K562 (cell line): ENCODE measurements at regions not wholly inside any gene's neighbourhood (a gene's known extent, or its start where the extent isn't known, plus 50 kb on each side); places are given as distances from the start of the nearest gene placed in this dataset.

ENCODE experiments used
- ATAC-seq: fragments of 200-7000 bp; cut with Tn5 transposase; 3 replicates; pipeline ENCODE4 v1.9.1; 2020; ENCODE audit warnings: moderate library complexity
- BruUV-seq: library from RNA; stranded (reverse); fragments of 400-500 nt; replicated peaks from 2 replicates; lab custom pipeline; 2021; lab: Mats Ljungman, UMichigan
- CTCF ChIA-PET: fragments of 300-600 bp; formaldehyde crosslinking; extraction: SDS; loops from one replicate; lab custom pipeline; 2021; ENCODE audit warnings: low intra/inter-chr PET ratio; lab: Yijun Ruan, JAX
- POLR2A ChIA-PET: fragments of 300-600, 350-650 bp; sonication (Branson Sonifier 250); formaldehyde crosslinking; extraction: SDS; loops from one replicate; lab custom pipeline; 2021; ENCODE audit warnings: antibody characterized with exemption, inconsistent platforms; lab: Yijun Ruan, JAX
- DNase-seq, 4 experiments: peaks; one replicate each; pipeline versions ENCODE4 v3.0.0 to v3.0.0-alpha.2; 2011 to 2018; ENCODE audit warnings: low spot score in 3 of 4, mixed read lengths in 3 of 4; ENCODE audit errors: extremely low read depth in 1 of 4
- FAIRE-seq: peaks from 2 replicates; lab custom pipeline; 2011; peaks lifted over from hg19 to GRCh38; lab: Jason Lieb, UNC
- H2AFZ ChIP-seq: 2 replicates; pipeline ENCODE4 v1.6.0; 2011; ENCODE audit warnings: low read depth, low read length, control low read depth, inconsistent platforms
- H3K27ac ChIP-seq: fragments of 200-600 bp; 3 replicates; pipeline ENCODE4 v1.8.0; 2011; ENCODE audit warnings: low read depth, mild to moderate bottlenecking, control low read depth, inconsistent platforms, low read length, moderate library complexity, mixed read lengths; ENCODE audit errors: extremely low read depth
- H3K27me3 ChIP-seq, 2 experiments: fragments of 300-600 bp in 1 of 2; 2 replicates in 1 of 2; 3 replicates in 1 of 2; pipeline versions ENCODE4 v1.6.0 to v1.8.0; 2011; ENCODE audit warnings: inconsistent platforms in 2 of 2, low read length in 2 of 2, mild to moderate bottlenecking in 1 of 2, mixed read lengths in 1 of 2, moderate library complexity in 1 of 2; ENCODE audit not compliant: control insufficient read depth in 2 of 2, insufficient read depth in 2 of 2
- H3K36me3 ChIP-seq: fragments of 300-600 bp; 3 replicates; pipeline ENCODE4 v1.8.0; 2011; ENCODE audit warnings: mild to moderate bottlenecking, low read length, inconsistent platforms; ENCODE audit not compliant: control insufficient read depth, insufficient read depth
- H3K4me1 ChIP-seq, 2 experiments: fragments of 200-600 bp in 1 of 2; replicated peaks in 1 of 2; 2 replicates in 1 of 2; 3 replicates in 1 of 2; pipeline versions ENCODE4 v1.5.1 to v1.8.0; 2011; ENCODE audit warnings: inconsistent platforms in 2 of 2, low read length in 2 of 2, mild to moderate bottlenecking in 1 of 2, mixed read lengths in 1 of 2, moderate library complexity in 1 of 2; ENCODE audit not compliant: control insufficient read depth in 2 of 2, insufficient read depth in 2 of 2
- H3K4me2 ChIP-seq: 2 replicates; pipeline ENCODE4 v1.6.1; 2011; ENCODE audit warnings: low read length, control low read depth, inconsistent platforms, mixed read lengths; ENCODE audit not compliant: insufficient read depth
- H3K4me3 ChIP-seq: fragments of 200-600 bp; sonication (generic), shearing (Covaris generic); 2 replicates; pipeline ENCODE4 v1.5.1; 2016; ENCODE audit warnings: control low read depth, inconsistent platforms
- H3K79me2 ChIP-seq: fragments of 200-600 bp; 3 replicates; pipeline ENCODE4 v1.8.0; 2011; ENCODE audit warnings: low read length, inconsistent platforms; ENCODE audit not compliant: control insufficient read depth, insufficient read depth
- H3K9ac ChIP-seq, 2 experiments: 2 replicates each; pipeline versions ENCODE4 v1.6.0 to v1.6.1; 2011; ENCODE audit warnings: low read depth in 2 of 2, low read length in 2 of 2, control low read depth in 1 of 2, inconsistent platforms in 1 of 2, mild to moderate bottlenecking in 1 of 2, mixed read lengths in 1 of 2; ENCODE audit not compliant: insufficient read depth in 1 of 2
- H3K9me1 ChIP-seq: one replicate; pipeline ENCODE4 v1.6.0; 2011; ENCODE audit warnings: inconsistent platforms, mild to moderate bottlenecking, low read length, moderate library complexity; ENCODE audit not compliant: control insufficient read depth, insufficient read depth
- H3K9me3 ChIP-seq: replicated peaks from 2 replicates; pipeline ENCODE4 v1.5.1; 2011; ENCODE audit warnings: low read depth, low read length, inconsistent platforms; ENCODE audit not compliant: control insufficient read depth, insufficient read depth
- H4K20me1 ChIP-seq: replicated peaks from 2 replicates; pipeline ENCODE4 v1.6.1; 2011; ENCODE audit warnings: low read length, inconsistent platforms, mixed read lengths; ENCODE audit not compliant: control insufficient read depth, insufficient read depth
- BCOR ChIP-seq: fragments of 450-650 bp; IDR thresholded peaks from 2 replicates; pipeline ENCODE4 v1.6.1; 2016
- CCAR2 ChIP-seq: fragments of 200-400 bp; formaldehyde crosslinking; IDR thresholded peaks from 2 replicates; pipeline ENCODE4 v1.6.1; 2017; ENCODE audit warnings: mild to moderate bottlenecking, low read depth, low read length
- FOXO4 ChIP-seq: fragments of 450-650 bp; formaldehyde crosslinking; IDR thresholded peaks from 2 replicates; pipeline ENCODE4 v1.4.0; 2020; ENCODE audit warnings: mild to moderate bottlenecking, moderate library complexity
- KLF10 ChIP-seq: fragments of 250-450 bp; sonication (Bioruptor Pico); IDR thresholded peaks from 2 replicates; pipeline ENCODE4 v1.6.1; 2021; ENCODE audit warnings: matching md5 sums
- RBM14 ChIP-seq: fragments of 200-400 bp; formaldehyde crosslinking; IDR thresholded peaks from 2 replicates; pipeline ENCODE4 v1.6.1; 2018; ENCODE audit warnings: low read depth, mild to moderate bottlenecking, low read length, moderate library complexity, borderline replicate concordance; ENCODE audit not compliant: insufficient read depth
- SIN3A ChIP-seq, 2 experiments: fragments of 150-350 bp in 1 of 2; IDR thresholded peaks; 2 replicates each; pipeline ENCODE4 v1.6.1; 2011 to 2016; ENCODE audit warnings: borderline replicate concordance in 2 of 2, low read depth in 2 of 2, low read length in 2 of 2, mild to moderate bottlenecking in 2 of 2, moderate library complexity in 2 of 2; ENCODE audit not compliant: control insufficient read depth in 1 of 2
- TCFL5 ChIP-seq: fragments of 250-450 bp; sonication (Bioruptor Pico); conservative IDR thresholded peaks from 2 replicates; pipeline ENCODE4 v1.6.1; 2021; ENCODE audit warnings: mild to moderate bottlenecking, moderate library complexity, matching md5 sums
- TGIF2 ChIP-seq: sonication (generic); formaldehyde crosslinking; IDR thresholded peaks from 2 replicates; pipeline ENCODE4 v1.8.1; 2022; ENCODE audit warnings: mild to moderate bottlenecking, missing genetic modification reagents, moderate library complexity
- ZFP1 ChIP-seq: fragments of 450-650 bp; formaldehyde crosslinking; IDR thresholded peaks from 2 replicates; pipeline ENCODE4 v1.4.0; 2020; ENCODE audit warnings: mild to moderate bottlenecking, mixed read lengths
- ZNF12 ChIP-seq: sonication (generic); formaldehyde crosslinking; IDR thresholded peaks from 2 replicates; pipeline ENCODE4 v1.4.0; 2020; ENCODE audit warnings: mild to moderate bottlenecking, missing genetic modification reagents
- ZNF354B ChIP-seq: fragments of 250-450 bp; sonication (Bioruptor Pico); IDR thresholded peaks from 2 replicates; pipeline ENCODE4 v1.4.0; 2020
- ZNF778 ChIP-seq: fragments of 450-650 bp; formaldehyde crosslinking; IDR thresholded peaks from 2 replicates; pipeline ENCODE4 v1.4.0; 2020; ENCODE audit warnings: mild to moderate bottlenecking, moderate library complexity
- ZZZ3 ChIP-seq: fragments of 450-650 bp; IDR thresholded peaks from 2 replicates; pipeline ENCODE4 v1.6.1; 2016; ENCODE audit warnings: antibody characterized with exemption, mild to moderate bottlenecking, moderate library complexity
- in situ Hi-C: fragments of 300-500 bp; cut with MboI; formaldehyde crosslinking; loops from 4 replicates; pipeline ENCODE4 v1.15.0; 2018; ENCODE audit warnings: inconsistent platforms, mixed read lengths
- intact Hi-C: fragments of 100-400 bp; cut with micrococcal nuclease; formaldehyde crosslinking; loops from 2 replicates; pipeline ENCODE4 v1.14.2; 2022
- TF ChIP-seq, protein P1 (sequence below): sonication (generic); formaldehyde crosslinking; IDR thresholded peaks from 2 replicates; pipeline ENCODE4 v1.8.1; 2023; ENCODE audit warnings: mild to moderate bottlenecking, missing genetic modification reagents
- TF ChIP-seq, protein P2 (sequence below): fragments of 150-350 bp; IDR thresholded peaks from 2 replicates; pipeline ENCODE4 v1.6.1; 2014; ENCODE audit warnings: low read depth, mild to moderate bottlenecking, low read length, borderline replicate concordance

DNA sequence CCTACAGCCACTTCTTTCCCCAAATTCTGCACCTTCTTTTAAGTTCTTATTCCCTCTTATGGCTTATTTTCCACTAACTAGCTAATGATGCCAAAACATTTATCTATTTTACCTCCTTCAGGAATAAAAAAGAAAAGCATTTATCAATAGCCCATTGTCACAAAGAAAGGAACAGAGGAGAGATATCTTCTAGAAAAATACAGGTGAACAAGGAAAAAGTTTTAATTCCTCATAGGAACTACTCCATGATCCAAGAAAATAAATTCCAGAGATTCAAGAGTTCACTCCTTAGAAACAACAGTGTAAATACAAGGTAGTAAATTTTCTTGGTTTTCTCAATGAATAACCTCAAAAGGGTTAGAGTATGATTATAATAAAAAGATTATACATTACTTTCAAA, 52.6 kb upstream of the TOP3B start:
- POLR2A ChIA-PET: interaction anchor here (0.9 to 7.9 kb wide), 8 partner anchors 11 to 50 kb away, joined by 3 to 73 read pairs (median 6); no protein-coding TSS in a partner anchor
- intact Hi-C loops: loop anchor here (10.0 kb wide), 1 partner anchor 390 kb away; no protein-coding TSS in a partner anchor
- no peaks in the 10 kb centered on the region for H3K36me3 ChIP-seq

More for the DNA sequence above, 52.6 kb upstream of the TOP3B start:
- no TSS peak for BruUV-seq
- H3K4me2 ChIP-seq: no peak overlapping the region
- TF ChIP-seq BCOR (no peak), ZNF778 (CRISPR knock-in tag) (0 out of 2 replicates have a peak, but pooled peaks have one; percentile 62), ZNF12 (CRISPR knock-in tag) (no peak), FOXO4 (CRISPR knock-in tag) (no peak), KLF10 (CRISPR knock-in tag) (no peak), CCAR2 (no peak), TCFL5 (CRISPR knock-in tag) (0 out of 2 replicates have a peak, but pooled peaks have one; percentile 53), SIN3A (IDR thresholded peaks at IDR 0.05; ENCODE audit: borderline replicate concordance in 2 of 2, control insufficient read depth in 1 of 2, low read depth in 2 of 2, low read length in 2 of 2) (no peak), ZFP1 (CRISPR knock-in tag) (0 out of 2 replicates have a peak, but pooled peaks have one; percentile 13), ZNF354B (0 out of 2 replicates have a peak, but pooled peaks have one; percentile 18), RBM14 (no peak), TGIF2 (CRISPR knock-in tag) (0 out of 2 replicates have a peak, but pooled peaks have one; percentile 21), ZZZ3 (no peak)
- TF ChIP-seq, protein P1, sequence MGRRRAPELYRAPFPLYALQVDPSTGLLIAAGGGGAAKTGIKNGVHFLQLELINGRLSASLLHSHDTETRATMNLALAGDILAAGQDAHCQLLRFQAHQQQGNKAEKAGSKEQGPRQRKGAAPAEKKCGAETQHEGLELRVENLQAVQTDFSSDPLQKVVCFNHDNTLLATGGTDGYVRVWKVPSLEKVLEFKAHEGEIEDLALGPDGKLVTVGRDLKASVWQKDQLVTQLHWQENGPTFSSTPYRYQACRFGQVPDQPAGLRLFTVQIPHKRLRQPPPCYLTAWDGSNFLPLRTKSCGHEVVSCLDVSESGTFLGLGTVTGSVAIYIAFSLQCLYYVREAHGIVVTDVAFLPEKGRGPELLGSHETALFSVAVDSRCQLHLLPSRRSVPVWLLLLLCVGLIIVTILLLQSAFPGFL (CRISPR knock-in tag): no peak
- TF ChIP-seq, protein P2, sequence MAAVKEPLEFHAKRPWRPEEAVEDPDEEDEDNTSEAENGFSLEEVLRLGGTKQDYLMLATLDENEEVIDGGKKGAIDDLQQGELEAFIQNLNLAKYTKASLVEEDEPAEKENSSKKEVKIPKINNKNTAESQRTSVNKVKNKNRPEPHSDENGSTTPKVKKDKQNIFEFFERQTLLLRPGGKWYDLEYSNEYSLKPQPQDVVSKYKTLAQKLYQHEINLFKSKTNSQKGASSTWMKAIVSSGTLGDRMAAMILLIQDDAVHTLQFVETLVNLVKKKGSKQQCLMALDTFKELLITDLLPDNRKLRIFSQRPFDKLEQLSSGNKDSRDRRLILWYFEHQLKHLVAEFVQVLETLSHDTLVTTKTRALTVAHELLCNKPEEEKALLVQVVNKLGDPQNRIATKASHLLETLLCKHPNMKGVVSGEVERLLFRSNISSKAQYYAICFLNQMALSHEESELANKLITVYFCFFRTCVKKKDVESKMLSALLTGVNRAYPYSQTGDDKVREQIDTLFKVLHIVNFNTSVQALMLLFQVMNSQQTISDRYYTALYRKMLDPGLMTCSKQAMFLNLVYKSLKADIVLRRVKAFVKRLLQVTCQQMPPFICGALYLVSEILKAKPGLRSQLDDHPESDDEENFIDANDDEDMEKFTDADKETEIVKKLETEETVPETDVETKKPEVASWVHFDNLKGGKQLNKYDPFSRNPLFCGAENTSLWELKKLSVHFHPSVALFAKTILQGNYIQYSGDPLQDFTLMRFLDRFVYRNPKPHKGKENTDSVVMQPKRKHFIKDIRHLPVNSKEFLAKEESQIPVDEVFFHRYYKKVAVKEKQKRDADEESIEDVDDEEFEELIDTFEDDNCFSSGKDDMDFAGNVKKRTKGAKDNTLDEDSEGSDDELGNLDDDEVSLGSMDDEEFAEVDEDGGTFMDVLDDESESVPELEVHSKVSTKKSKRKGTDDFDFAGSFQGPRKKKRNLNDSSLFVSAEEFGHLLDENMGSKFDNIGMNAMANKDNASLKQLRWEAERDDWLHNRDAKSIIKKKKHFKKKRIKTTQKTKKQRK: no peak
- in situ Hi-C loops: no loop called here
- no peak overlapping the region for H2AFZ ChIP-seq
- H4K20me1 ChIP-seq: peaks cover 16% of the 10 kb centered on the region; the same call in 1 of the 2 replicates
- no peaks in the 10 kb centered on the region for H3K79me2 ChIP-seq
- H3K9ac ChIP-seq: no peak overlapping the region
- no peak for ATAC-seq
- peaks cover 10 to 11% of the 10 kb centered on the region in 2 experiments for H3K4me1 ChIP-seq
- no peaks in the 10 kb centered on the region for H3K9me1 ChIP-seq
- peaks cover 15 to 55% of the 10 kb centered on the region in 2 experiments; a peak in 4 of 5 replicates for H3K27me3 ChIP-seq
- no peak overlapping the region for H3K4me3 ChIP-seq
- DNase-seq: no peak
- CTCF ChIA-PET: no interaction called here
- no peak for FAIRE-seq
- H3K9me3 ChIP-seq: no peaks in the 10 kb centered on the region
- no peak overlapping the region for H3K27ac ChIP-seq
